ENCODE measurements at regions not wholly inside any gene's neighbourhood (a gene's known extent, or its start where the extent isn't known, plus 50 kb on each side); places are given as distances from the start of the nearest gene placed in this dataset.

DNA sequence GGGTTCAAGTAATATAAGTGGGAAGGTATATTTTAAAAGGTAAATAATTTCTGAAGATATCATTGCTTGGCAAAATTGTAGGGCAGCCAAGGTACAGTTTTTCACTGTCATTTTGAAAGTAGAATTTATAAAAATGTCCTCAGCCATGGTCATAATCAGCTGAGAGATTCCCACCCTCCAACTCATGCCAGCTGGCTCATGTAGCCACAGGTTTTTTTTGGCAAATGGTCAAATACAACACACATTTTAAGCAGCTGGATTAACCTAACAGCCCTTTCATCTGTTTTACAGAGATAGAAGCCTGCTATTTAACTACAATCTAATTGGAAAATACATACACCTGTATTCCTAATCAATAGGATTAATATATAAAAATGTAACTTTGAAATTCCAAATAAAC lies 619.2 kb upstream of the SGCG start:
- TF ChIP-seq EZH2phosphoT487 (IDR thresholded peaks at IDR 0.05; ENCODE audit: unreplicated experiment) = no peak
- TF ChIP-seq ZNF331 (CRISPR knock-in tag; IDR thresholded peaks at IDR 0.05; ENCODE audit: low read depth) = no peak
- no peak for TF ChIP-seq STAT1 (IDR thresholded peaks at IDR 0.05; ENCODE audit: unreplicated experiment)
- TF ChIP-seq, protein P1, sequence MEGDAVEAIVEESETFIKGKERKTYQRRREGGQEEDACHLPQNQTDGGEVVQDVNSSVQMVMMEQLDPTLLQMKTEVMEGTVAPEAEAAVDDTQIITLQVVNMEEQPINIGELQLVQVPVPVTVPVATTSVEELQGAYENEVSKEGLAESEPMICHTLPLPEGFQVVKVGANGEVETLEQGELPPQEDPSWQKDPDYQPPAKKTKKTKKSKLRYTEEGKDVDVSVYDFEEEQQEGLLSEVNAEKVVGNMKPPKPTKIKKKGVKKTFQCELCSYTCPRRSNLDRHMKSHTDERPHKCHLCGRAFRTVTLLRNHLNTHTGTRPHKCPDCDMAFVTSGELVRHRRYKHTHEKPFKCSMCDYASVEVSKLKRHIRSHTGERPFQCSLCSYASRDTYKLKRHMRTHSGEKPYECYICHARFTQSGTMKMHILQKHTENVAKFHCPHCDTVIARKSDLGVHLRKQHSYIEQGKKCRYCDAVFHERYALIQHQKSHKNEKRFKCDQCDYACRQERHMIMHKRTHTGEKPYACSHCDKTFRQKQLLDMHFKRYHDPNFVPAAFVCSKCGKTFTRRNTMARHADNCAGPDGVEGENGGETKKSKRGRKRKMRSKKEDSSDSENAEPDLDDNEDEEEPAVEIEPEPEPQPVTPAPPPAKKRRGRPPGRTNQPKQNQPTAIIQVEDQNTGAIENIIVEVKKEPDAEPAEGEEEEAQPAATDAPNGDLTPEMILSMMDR (conservative IDR thresholded peaks at IDR 0.05; ENCODE audit: low read depth in 2 of 2) = no peak
- TF ChIP-seq ZNF114 (CRISPR knock-in tag; IDR thresholded peaks at IDR 0.05) = no peak
- TF ChIP-seq EZH2 (IDR thresholded peaks at IDR 0.05; ENCODE audit: low read depth, unreplicated experiment) = no peak
- TF ChIP-seq, protein P2, sequence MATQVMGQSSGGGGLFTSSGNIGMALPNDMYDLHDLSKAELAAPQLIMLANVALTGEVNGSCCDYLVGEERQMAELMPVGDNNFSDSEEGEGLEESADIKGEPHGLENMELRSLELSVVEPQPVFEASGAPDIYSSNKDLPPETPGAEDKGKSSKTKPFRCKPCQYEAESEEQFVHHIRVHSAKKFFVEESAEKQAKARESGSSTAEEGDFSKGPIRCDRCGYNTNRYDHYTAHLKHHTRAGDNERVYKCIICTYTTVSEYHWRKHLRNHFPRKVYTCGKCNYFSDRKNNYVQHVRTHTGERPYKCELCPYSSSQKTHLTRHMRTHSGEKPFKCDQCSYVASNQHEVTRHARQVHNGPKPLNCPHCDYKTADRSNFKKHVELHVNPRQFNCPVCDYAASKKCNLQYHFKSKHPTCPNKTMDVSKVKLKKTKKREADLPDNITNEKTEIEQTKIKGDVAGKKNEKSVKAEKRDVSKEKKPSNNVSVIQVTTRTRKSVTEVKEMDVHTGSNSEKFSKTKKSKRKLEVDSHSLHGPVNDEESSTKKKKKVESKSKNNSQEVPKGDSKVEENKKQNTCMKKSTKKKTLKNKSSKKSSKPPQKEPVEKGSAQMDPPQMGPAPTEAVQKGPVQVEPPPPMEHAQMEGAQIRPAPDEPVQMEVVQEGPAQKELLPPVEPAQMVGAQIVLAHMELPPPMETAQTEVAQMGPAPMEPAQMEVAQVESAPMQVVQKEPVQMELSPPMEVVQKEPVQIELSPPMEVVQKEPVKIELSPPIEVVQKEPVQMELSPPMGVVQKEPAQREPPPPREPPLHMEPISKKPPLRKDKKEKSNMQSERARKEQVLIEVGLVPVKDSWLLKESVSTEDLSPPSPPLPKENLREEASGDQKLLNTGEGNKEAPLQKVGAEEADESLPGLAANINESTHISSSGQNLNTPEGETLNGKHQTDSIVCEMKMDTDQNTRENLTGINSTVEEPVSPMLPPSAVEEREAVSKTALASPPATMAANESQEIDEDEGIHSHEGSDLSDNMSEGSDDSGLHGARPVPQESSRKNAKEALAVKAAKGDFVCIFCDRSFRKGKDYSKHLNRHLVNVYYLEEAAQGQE (IDR thresholded peaks at IDR 0.05; ENCODE audit: unreplicated experiment) = no peak

Measured in GM23338 (cell line).